Myocyte (in vitro differentiated cells): ENCODE measurements at regions not wholly inside any gene's neighbourhood (a gene's known extent, or its start where the extent isn't known, plus 50 kb on each side); places are given as distances from the start of the nearest gene placed in this dataset.
A peak's percentile ranks its signal among the peaks of the same experiment; 100 is the strongest.

Source experiments
- DNase-seq: peaks from one replicate; pipeline ENCODE4 v3.0.0-alpha.2; 2012; ENCODE audit warnings: low read depth

GRCh38 chr7:130896051-130896881 lies 162.3 kb upstream of the KLF14 start:
- peak; percentile 56 for DNase-seq

DNA sequence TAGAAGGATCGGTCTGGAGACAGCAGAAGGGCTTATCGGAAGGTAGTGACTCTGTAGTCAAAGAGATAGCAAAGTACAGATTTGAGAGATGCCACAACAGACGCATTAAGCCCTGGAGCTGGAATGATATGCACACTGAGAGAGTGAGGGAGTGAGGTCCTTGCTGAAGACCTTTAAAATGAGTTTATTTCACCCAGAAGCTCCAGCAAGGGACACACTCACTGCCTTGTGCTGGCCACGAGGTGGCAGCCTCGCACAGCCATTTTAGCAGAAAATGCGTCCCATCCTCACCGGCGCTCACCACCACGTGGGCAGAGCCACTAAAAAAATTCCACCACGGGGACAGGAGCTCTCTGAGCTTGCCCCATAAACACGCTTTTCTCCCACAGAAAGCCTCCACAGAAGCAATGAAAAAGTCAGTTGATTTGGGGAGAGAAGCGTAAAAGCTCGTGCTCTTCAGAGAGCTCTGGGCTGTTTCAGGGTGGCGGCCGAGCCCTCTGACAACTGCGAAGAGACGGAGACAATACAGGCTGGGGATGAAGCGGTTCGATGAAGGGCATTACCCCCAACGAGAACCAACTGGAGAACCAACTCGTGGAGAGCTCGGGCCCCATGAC lies 163.0 kb upstream of the KLF14 start:
- DNase-seq = peak; percentile 88

GRCh38 chr7:130897515-130898419 lies 163.8 kb upstream of the KLF14 start:
- no peak for DNase-seq

- DNase-seq = no peak
Observed at GRCh38 chr7:130899071-130899560, 165.1 kb upstream of the KLF14 start.

DNA sequence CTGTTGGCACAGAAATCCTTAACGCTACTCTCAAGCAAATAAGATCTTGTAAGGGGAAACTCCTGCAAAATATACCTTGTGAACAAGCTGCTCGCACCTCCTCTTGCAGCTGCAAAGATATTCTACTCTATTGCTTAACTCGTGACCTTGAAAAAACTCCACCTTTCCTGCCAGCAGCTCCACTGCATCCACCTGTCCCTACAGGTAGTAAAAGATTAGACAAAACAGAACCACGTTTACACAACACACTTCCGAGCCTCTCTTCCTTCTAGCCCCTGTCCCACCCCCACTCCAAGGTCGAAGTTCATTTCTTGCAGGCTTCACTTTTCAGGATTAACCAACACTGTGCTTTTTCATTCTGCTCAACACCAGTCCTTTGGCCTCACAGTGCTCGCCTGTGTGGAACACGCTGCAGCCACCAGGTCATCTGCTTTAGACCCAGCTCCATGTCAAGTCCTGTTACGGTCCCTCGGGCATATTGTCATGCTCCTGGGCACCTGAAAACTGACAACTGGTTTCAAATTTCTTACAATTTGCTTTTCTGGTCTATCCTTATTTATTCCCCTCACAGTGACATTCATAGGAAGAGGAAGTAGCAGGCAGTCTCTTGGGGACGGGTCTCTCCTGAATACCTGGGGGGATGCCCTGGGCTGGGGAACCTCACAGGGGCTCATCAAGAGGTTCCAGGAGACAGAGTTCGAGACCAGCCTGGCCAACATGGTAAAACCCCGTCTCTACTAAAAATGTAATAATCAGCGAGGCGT lies 165.8 kb upstream of the KLF14 start:
- no peak for DNase-seq

DNA sequence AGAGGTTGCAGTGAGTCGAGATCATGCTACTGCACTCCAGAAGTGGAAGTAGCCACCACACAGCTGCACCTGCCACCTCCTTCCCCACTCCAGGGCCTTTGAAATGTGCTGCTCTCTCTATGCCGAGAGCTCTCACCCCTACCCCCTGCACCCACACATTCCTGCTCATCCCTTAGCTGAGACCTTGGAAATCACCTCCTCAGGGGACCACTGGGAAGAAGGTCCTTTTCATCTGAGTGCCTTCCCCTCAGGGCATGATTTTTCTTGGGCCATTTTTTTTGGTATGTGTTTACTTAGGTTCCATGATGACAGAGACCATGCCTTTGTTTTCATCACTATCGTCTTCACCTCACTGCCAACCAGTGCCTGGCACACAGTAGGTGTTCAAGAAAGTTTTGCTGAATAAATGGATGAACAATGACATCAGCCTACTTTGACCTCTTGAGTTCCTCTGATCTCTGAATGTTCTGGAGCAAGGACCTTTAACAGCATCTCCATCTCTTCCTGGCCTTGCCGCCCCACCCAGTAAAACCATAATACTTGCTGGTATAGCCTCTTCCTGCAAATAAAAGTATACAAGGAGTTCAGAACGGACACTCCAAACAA lies 166.6 kb upstream of the KLF14 start:
- DNase-seq = no peak

DNA sequence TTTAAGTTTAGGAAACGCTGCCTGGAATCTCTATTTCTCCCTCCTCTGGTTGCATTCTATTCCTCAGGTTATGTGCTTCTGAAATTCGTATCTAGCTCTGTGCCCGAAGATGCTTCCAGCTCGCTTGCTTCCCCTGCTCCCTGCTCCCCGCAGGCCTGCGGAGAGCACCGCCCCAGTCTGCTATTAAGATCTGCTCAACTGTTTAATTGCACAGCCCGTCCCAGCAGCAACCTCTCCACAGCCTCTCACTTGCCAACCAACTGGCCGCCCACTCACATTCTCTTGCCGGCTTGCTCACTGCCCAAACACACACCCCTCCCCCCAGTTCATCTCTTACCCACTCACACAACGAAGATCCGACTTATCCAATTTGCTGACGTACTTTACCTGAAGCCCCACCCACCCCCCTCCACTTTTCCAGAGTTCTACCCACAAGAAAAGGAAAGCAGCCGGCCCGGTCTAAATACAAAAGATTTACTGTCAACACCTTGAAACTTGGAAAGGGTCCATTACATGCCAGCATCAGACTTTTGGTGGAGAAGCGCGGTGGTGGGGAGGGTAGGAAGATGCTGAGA lies 167.3 kb upstream of the KLF14 start:
- peak; percentile 96 for DNase-seq

GRCh38 chr7:130902755-130903357 lies 168.8 kb upstream of the KLF14 start:
- peak; percentile 70 for DNase-seq

DNA sequence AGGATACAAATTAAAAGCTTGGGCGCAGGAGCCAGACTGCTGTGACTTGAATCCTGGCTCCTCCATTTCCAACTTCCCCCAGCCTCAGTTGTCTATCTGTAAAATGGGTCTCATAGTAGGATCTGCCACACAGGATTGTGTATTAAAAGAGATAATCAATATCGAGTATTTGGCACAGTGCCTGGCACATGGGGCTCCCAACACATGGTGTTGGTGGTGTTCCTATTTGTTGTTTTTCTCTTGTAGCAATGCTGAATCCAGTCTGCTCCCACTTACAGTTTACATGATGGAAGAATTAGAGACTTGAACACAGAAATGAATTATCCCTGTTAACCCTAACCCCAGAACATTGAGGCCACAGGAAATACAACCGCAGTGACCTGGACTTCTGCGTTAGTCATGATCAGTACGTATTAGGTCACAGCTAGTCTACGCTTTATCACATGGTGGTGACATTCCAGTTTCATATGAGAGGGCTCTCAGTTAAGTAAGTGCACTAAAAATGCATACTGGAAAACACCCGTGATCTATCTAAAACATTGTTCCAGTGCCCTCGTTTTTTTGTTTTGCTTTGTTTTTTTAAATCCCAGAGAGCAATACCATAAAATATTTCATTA lies 169.5 kb upstream of the KLF14 start:
- DNase-seq = peak; percentile 94

DNA sequence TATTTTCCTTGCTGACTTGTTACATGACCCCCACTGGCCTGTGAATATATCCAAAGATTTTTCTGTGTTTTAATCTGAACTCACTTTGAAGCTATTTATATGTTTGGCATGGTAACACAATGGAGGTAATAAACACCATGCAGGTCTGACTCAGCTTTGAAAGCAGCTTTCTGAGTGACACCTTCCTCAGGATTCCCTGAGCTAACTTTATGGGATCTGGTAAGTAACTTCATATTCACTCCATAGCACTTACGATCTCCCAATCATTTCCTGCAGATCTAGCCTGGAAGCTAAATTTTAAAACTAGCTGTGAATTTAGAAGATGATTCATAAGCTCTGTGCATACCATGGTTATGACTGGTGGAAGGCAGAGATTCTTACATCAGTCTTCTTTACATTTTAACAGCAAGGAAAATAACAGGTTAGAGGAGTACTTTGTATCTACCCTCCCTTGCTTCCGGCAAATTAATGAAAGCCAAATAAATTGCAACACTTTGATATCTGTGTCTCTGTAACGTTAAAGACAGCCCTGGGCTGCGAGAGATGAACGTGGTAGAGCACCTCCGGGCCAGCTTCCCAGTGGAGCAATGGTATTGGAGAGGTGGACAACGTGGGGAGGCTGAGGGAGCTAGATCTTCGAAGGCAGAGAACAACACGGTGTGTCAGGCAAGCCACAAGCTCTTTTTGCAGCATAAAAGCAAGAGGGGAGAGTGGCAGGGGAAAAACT lies 170.2 kb upstream of the KLF14 start:
- DNase-seq = peak; percentile 80

GRCh38 chr7:130904792-130905191 lies 170.8 kb upstream of the KLF14 start:
- DNase-seq = no peak

DNA sequence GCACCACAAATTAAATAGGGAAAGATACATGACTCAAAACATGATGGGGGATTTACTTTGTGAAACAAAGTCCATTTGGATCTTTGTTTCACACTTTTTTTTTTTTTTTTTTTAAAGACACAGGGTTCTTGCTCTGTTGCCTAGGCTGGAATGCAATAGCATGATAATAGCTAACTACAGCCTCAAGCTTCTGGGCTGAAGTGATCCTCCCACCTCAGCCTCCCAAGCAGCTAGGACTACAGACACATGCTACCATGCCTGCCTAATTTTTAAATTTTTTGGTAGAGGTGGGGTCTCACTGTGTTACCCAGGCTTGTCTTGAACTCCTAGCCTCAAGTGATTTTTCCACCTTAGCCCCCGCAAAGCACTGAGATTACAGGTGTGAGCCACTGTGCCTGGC lies 172.6 kb upstream of the KLF14 start:
- no peak for DNase-seq

GRCh38 chr7:130907439-130907838 lies 173.4 kb upstream of the KLF14 start:
- no peak for DNase-seq

- DNase-seq = no peak
Observed at GRCh38 chr7:130908345-130909160, 174.5 kb upstream of the KLF14 start.

DNA sequence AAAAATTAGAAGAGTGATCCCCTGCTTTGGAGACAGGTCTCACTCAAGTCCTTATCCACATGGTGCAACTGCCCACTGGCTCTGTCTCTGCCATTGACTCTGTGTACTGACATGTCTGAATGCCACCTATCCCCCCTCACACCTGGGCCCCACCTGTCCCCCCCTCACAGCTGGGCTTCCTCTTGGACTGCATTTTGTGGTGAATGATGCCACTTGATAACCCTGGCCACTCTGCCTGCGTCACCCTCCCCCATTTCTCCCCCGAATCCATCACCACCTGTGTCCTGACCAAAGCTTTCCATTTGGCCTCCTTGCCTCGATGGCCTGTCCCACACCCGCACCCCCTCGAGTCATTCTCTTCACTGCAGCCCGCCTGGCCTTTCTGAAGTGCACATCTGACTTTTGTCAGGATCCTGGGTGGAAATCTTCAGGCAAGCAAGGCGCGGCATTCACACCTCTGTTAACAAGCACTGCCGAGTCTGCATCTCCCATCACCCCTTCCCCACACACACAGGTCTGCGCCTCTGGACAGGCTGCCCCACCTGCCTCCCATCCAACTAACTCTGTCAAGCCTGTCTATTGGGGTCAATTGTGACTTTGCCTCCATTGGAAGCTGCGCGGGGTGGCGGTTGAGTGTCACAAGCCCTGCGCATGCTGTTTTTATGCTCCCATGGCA lies 175.3 kb upstream of the KLF14 start:
- DNase-seq = peak; percentile 51

DNA sequence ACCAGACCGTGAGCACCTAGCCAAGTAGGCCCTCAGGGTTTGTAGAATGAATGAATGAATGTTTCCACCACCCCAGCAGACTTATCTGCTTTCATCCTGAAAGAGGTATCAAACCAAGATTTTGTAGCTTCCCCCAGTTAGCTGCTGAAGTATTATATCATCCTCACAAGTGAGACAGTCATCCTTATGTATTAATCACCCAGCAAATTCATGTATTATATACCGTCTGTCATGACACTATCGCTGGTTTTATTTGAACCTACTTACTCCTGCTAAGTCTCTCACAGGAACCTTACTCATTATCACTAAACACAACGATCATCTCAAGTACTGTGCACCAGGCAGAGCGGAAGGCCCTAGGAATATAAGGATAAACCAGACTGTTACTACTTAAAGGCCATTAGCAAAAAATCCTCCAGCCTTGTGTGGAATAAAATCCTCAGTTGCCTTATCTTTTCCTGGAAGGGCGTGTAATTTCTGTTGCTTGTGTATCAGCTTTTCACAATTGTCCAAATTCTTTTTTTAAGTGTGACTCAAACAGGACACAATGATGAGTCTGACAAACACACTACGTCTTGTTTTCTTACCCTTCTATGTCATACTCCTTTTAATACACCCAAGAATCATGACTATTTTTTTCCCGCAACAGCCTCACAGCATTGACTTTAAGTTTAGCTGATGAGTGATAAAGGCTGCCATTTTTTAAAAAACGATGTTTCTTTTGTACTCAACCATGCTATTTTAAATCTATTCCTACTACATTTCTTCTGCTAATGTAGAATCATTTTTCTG lies 176.1 kb upstream of the KLF14 start:
- DNase-seq = peak; percentile 80
